GM12872 (cell line): ENCODE measurements at regions not wholly inside any gene's neighbourhood (a gene's known extent, or its start where the extent isn't known, plus 50 kb on each side); places are given as distances from the start of the nearest gene placed in this dataset.

Source experiments
- CTCF ChIP-seq: IDR thresholded peaks from 3 replicates; pipeline ENCODE4 v1.5.1; 2011; ENCODE audit warnings: low read depth, mild to moderate bottlenecking, low read length, moderate library complexity; ENCODE audit not compliant: insufficient read depth

DNA sequence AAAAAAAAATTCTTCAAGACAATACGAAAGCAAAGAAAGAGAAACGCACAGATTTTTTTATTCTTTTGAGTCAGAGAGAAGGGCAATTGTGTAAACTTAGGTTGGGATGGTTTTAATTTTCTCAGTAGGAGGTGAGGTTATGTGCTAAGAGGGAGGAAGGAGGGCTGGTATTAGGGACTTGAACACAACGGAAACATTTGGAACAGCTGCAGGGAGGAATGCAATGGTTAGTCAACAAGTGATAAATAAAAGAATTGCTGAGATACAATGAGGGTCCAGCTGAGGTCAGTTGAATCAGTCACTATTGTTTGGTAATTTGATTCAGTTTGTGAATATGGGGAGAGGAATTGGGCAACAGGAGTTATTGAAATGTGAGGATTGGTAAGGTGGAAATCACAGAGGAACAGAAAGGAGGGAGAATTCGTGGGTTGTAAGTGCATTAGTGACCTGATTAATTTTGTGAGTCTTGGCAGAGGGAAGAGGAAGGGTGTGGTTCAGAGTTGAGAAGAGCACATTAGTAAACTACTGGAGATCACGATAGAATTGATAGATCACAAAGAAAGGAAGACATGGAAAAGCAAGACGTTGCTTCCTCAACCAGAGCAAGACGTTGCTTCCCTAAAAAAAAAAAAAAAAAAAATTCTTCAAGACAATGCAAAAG lies 499.5 kb upstream of the SPRY2 start:
- TF ChIP-seq CTCF, result no peak

DNA sequence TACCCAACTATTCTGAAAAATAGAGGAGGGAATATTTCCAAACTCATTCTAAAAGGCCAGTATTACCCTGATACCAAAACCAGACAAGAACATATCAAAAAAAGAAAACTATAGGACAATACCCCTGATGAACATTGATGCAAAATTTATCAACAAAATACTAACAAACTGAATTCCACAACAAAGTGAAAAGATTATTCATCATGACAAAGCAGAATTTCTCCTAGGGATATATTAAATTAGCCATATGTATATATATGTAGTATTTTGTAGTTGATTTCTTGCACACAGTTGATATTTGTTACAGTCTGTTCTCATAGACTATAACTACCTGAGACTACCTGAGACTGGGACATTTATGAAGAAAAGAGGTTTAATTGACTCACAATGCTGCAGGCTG lies 495.0 kb upstream of the SPRY2 start:
- TF ChIP-seq CTCF, result no peak

- no peak for TF ChIP-seq CTCF
These were observed 489.5 kb upstream of the SPRY2 start for GRCh38 chr13:80830431-80830830.

- no peak for TF ChIP-seq CTCF
These were observed 487.8 kb upstream of the SPRY2 start for GRCh38 chr13:80828759-80829158.

GRCh38 chr13:80825276-80825675 lies 484.4 kb upstream of the SPRY2 start:
- no peak for TF ChIP-seq CTCF

DNA sequence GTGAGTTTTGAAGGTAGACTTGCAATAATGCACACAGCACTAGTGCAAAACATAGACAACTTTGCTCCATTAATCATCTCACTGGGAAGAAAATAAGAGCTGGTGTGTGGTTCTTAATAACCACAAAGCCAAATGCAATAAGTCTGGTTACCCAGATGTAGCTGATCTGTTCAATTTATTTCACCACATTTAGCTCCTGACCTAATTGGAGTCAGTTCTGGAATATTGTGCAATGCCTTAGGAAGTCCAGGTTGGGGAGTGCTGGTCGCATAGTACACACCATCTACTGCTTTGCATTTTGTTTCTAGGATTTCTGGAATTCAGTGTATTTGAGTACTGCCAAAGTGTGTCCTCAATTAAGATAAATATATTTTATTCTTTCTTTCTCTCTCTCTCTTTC lies 483.3 kb upstream of the SPRY2 start:
- TF ChIP-seq CTCF, result no peak

- no peak for TF ChIP-seq CTCF
These were observed 482.5 kb upstream of the SPRY2 start for GRCh38 chr13:80823472-80823871.
